ENCODE measurements at regions not wholly inside any gene's neighbourhood (a gene's known extent, or its start where the extent isn't known, plus 50 kb on each side); places are given as distances from the start of the nearest gene placed in this dataset.

- DNase-seq = no peak
Measured at GRCh38 chr2:180115675-180116074, 108.6 kb upstream of the CWC22 start.

GRCh38 chr2:180115269-180115668 lies 108.2 kb upstream of the CWC22 start:
- no peak for DNase-seq

GRCh38 chr2:180111901-180112300 lies 104.8 kb upstream of the CWC22 start:
- no peak for DNase-seq

- DNase-seq = peak; percentile 79
Measured at GRCh38 chr2:180110469-180110868, 103.4 kb upstream of the CWC22 start.

- DNase-seq = no peak
Measured at GRCh38 chr2:180101846-180102245, 94.7 kb upstream of the CWC22 start.

GRCh38 chr2:180099308-180099707 lies 92.2 kb upstream of the CWC22 start:
- DNase-seq = no peak

GRCh38 chr2:180085144-180085543 lies 78.0 kb upstream of the CWC22 start:
- no peak for DNase-seq

GRCh38 chr2:180077295-180077906 lies 70.3 kb upstream of the CWC22 start:
- peak; percentile 25 for DNase-seq

- DNase-seq = no peak
Measured at GRCh38 chr2:180075870-180076269, 68.8 kb upstream of the CWC22 start.

- no peak for DNase-seq
Measured at GRCh38 chr2:180071797-180072196, 64.7 kb upstream of the CWC22 start.

GRCh38 chr2:180063494-180064092 lies 56.5 kb upstream of the CWC22 start:
- DNase-seq = no peak

- DNase-seq = no peak
Measured at GRCh38 chr2:180062178-180062577, 55.1 kb upstream of the CWC22 start.

GRCh38 chr2:180061546-180061945 lies 54.4 kb upstream of the CWC22 start:
- no peak for DNase-seq

GRCh38 chr2:180061085-180061484 lies 54.0 kb upstream of the CWC22 start:
- DNase-seq = peak; percentile 52

GRCh38 chr2:180058993-180059392 lies 51.9 kb upstream of the CWC22 start:
- no peak for DNase-seq

GRCh38 chr2:180057706-180058412 lies 50.8 kb upstream of the CWC22 start:
- DNase-seq = no peak

Measured in NCI-H82 (cell line).